HG03064 (cell line): ENCODE measurements at regions not wholly inside any gene's neighbourhood (a gene's known extent, or its start where the extent isn't known, plus 50 kb on each side); places are given as distances from the start of the nearest gene placed in this dataset.

Experiments used
- ATAC-seq: cut with Tn5 transposase; IDR thresholded peaks from one replicate; pipeline ENCODE4 v1.9.1; 2021; ENCODE audit warnings: low read depth; ENCODE audit not compliant: unreplicated experiment

GRCh38 chr18:46290440-46291020, 186.3 kb downstream of the HAUS1 start:
- no peak for ATAC-seq

DNA sequence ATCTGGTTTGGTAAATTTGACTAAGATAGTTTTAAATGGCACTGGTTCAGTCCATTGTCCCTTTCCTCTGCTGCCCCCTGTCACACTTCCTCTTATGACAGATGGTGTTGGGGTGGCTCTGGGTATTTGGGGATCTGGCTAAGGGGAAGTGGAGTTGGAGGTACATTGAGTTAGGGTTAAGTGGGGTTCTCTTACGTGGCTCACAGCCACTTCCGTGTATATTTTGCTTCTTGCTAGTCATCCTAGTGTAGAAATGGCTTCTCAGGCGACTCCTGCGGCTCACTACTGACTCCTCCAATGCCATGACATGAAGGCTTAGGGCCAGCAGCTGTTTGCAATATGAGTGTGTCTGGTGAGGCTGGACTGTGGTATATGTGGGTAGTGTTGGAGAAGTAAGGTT, 187.0 kb downstream of the HAUS1 start:
- no peak for ATAC-seq

GRCh38 chr18:46293742-46294181, 189.6 kb downstream of the HAUS1 start:
- ATAC-seq = no peak

- no peak for ATAC-seq
Measured at GRCh38 chr18:46294318-46294717, 190.1 kb downstream of the HAUS1 start.

GRCh38 chr18:46294751-46295150, 190.6 kb downstream of the HAUS1 start:
- no peak for ATAC-seq

GRCh38 chr18:46295416-46295815, 191.2 kb downstream of the HAUS1 start:
- ATAC-seq = no peak

DNA sequence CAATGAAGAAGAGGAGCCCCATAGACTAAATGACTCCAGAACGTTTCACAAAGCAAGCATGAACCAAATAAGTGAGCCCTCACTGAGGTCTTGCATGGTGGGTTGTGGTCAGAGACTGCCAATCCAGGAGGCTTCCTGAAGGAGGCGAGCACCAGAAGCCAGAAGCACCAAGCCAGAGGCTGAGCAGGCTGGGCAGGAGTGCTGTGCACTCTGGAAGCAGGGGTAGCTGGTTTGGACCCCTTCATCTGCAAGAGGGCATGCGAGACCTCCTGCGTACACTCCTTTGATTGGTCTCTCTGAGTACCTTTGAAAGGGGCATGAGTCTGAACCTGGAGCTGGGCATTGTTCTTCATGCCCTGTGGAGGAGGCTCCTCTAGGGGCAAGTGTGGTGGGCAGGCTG, 192.5 kb downstream of the HAUS1 start:
- ATAC-seq = no peak

GRCh38 chr18:46297124-46297523, 192.9 kb downstream of the HAUS1 start:
- no peak for ATAC-seq

DNA sequence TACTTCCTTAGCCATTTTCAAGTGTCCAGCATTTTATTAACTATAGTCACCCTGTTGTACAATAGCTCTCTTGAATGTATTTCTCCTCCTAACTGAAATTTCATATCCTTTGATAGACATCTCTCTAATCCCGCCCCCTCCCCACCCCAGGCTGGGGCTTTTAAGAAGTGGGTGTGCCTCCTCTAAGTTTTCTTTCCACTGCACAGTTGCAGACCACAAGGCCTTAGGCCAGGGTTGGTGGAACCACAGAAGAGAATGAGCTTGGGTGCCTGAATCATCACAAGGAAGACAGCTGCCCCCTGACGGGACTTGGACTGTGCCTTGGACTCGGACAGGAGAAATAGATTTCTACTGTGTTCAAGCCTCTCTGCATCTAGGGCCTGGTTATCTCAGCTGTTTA, 193.4 kb downstream of the HAUS1 start:
- no peak for ATAC-seq

DNA sequence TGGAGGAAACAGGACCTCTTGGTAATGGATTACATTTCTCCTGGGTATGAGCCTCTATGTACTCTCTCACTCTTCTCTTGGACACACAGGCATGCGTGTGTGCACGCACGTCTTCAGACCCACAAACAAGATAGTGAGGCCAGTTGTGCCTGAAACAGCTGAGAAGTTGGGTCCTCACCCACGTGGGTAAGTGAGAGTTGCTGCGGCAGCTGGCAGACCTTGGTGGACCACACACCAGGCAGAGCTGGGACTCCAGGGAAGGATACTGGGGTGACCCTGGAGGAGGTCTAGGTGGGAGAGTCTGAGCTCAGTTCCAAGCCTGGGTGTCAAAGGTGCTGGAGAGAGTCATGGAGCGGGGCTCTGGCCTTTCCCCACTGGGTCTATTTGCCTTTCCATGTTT, 194.3 kb downstream of the HAUS1 start:
- no peak for ATAC-seq

GRCh38 chr18:46299465-46300008, 195.4 kb downstream of the HAUS1 start:
- no peak for ATAC-seq

- no peak for ATAC-seq
Measured at GRCh38 chr18:46301081-46301480, 196.9 kb downstream of the HAUS1 start.

DNA sequence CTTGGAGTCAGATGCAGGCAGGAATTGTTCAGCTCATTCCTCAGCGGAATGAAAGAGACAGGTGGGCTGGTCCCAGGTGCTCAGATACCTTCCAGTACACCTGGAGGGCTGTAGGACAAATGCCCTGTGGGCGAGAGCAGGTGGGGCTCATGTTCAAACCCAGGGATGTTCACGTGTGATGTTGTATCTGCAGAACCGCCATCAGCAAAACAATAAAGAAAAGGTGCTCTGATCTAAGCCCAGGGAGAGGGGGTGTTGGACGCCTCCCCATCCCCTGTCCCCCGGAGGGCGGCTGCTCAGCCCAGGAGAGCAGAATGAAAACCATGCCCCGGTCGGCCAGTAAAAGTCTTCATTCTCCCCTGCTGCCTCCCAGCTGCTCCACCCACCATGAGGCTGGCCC, 197.4 kb downstream of the HAUS1 start:
- no peak for ATAC-seq

DNA sequence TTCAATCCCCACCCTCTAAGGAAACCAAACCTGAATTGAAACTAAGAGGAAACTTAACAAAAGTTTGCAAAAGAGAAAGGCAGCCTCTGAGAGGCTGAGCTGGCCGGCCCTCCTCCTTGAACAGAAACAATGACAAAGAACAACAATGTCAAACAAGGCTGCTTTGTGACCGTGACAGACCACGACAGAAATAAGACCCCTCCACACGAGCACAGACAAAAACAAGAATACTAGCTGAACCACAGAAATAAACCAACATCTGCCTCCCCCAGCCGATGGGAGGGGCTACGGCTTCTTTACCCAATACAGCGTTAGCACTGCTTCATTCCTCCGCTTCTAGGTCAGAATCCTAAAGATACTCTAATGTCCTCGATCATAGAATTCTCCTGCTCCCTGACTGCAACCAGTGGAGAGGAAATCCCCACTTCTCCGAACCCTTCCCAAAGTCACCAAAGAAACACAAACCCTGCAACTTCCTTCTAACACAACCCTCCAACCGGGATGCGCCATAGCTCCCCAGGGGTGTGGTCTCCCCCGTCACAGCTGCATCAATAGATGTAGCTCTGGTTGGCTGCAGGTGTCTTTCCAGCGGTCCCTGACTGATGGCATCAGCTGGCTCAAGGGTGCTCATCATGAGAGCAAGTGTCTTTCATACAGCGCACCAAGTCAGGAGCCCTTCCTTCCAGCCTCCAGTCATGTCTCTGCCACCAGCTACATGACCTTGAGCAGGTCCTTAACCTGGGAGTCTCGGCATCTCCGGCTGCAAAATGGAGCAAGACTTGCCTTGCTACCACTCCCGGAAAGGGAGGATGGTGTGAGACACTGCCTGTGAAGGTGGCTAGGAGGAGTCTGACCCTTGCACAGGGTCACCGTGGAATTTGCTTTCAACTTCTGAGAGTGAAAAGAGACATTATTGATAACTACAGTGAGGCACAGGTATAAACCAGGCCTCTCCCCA, 198.6 kb downstream of the HAUS1 start:
- ATAC-seq = no peak

DNA sequence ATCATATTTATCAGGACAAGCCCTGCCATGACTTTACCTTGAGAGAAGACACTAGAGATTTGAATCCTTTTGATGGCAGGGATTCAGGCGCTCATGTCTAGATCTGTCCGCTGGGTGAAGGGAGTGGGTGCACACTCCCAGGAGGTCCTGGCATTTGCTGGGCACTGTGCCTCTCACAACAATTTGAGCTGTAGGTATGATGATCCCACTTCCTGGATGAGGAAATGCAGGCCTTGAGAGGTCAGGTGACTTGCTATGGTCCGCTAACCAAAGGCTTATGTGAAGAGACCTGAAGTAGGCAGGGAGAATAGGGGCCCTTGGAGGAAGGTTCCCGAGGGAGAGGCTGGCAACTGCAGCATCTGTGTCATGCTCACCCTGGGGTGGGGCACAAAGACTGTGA, 206.1 kb downstream of the HAUS1 start:
- no peak for ATAC-seq

- ATAC-seq = no peak
Measured at GRCh38 chr18:46310675-46311345, 206.6 kb downstream of the HAUS1 start.

GRCh38 chr18:46311491-46311890, 207.3 kb downstream of the HAUS1 start:
- no peak for ATAC-seq

DNA sequence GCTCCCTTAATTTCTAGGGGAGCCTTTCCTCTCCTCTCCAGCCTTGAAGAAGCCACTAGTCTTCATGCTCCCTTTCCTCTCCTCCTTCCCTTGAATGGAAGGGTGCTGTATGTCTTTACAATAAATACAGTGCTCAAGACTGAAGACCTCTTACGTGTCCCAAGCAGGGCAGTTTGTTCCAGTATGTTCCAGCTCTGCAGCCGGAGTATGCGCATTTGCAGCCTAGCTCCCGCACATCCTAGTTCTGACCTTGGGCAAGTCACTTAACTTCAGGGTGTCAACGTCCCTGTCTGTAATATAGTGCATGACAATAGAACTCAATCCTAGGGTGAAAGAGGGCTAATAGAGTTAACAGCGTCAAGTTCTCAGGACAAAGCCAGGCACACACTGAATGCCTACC, 208.0 kb downstream of the HAUS1 start:
- no peak for ATAC-seq

- ATAC-seq = no peak
Measured at GRCh38 chr18:46313521-46313920, 209.3 kb downstream of the HAUS1 start.

DNA sequence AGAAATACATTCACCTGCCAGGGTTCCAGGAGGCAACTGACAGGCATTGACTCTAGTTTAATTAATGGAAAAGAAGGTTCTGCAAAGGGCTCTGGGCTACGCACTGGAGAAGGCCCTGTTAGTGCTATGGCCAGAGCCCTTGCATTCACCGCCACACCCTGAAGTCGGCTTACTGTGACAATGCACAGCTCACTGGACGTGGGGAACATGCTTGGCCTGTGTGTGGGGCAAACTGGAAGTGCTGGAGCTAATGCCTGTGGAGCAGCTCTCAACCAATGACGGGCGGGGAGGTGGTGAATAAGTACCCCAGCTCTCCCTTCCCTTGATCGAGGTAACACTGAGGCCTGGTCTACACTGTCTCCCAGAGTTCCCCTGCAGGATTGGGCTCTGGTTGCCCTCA, 209.8 kb downstream of the HAUS1 start:
- ATAC-seq = no peak

DNA sequence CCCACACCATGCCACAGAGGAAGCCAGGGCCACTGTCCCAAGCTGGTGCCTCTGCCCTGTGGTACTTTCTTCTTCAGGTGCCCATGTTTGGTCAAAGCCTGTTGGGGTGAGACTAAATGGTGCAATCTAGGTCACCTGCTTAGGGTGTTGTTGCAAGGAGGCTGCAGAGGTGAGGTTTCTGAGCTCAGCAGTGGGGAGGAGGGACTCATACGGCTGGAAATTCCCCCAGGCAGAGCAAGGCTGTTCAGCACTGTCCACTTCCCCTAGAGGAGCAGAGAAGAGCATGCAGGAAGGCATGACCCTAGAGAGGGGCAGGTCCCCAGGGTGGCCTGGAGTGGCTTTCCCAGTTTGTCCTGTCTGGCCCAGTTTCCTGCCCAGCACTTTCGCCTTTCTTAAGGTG, 211.0 kb downstream of the HAUS1 start:
- no peak for ATAC-seq
